ENCODE measurements at regions not wholly inside any gene's neighbourhood (a gene's known extent, or its start where the extent isn't known, plus 50 kb on each side); places are given as distances from the start of the nearest gene placed in this dataset.

DNA sequence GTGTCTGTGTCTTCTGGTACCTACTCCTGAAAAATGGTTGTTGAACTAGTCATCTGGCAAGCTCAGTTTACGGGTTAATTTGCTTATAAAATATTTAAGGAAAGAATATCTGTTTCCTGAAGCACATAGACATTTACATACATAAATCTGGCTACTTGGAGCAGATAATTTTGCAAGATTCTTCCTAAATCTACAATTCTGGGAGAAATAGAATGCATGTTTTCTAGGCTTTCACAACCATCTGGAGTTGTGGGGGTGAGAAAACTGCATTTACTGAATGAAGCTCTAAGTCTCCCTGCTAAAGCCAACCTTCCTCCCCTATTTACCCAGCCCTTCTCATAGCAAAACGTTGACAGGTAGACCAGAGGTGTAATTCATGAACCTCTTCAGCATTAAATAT is 393.7 kb upstream of the ARGLU1 start:
- peaks cover 16% of the 10 kb centered on the region for H3K27me3 ChIP-seq (ENCODE audit: insufficient read depth, low read depth, severe bottlenecking)
- H3K27ac ChIP-seq = no peak overlapping the region
- TF ChIP-seq, protein P1, sequence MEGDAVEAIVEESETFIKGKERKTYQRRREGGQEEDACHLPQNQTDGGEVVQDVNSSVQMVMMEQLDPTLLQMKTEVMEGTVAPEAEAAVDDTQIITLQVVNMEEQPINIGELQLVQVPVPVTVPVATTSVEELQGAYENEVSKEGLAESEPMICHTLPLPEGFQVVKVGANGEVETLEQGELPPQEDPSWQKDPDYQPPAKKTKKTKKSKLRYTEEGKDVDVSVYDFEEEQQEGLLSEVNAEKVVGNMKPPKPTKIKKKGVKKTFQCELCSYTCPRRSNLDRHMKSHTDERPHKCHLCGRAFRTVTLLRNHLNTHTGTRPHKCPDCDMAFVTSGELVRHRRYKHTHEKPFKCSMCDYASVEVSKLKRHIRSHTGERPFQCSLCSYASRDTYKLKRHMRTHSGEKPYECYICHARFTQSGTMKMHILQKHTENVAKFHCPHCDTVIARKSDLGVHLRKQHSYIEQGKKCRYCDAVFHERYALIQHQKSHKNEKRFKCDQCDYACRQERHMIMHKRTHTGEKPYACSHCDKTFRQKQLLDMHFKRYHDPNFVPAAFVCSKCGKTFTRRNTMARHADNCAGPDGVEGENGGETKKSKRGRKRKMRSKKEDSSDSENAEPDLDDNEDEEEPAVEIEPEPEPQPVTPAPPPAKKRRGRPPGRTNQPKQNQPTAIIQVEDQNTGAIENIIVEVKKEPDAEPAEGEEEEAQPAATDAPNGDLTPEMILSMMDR (IDR thresholded peaks at IDR 0.05; ENCODE audit: low read depth, low read length) = no peak
- DNase-seq = no peak
- no peak overlapping the region for H3K4me3 ChIP-seq (ENCODE audit: low read depth, low read length)
- peaks cover under 1% of the 10 kb centered on the region for H3K9me3 ChIP-seq (ENCODE audit: severe bottlenecking)
- no peaks in the 10 kb centered on the region for H3K36me3 ChIP-seq

DNA sequence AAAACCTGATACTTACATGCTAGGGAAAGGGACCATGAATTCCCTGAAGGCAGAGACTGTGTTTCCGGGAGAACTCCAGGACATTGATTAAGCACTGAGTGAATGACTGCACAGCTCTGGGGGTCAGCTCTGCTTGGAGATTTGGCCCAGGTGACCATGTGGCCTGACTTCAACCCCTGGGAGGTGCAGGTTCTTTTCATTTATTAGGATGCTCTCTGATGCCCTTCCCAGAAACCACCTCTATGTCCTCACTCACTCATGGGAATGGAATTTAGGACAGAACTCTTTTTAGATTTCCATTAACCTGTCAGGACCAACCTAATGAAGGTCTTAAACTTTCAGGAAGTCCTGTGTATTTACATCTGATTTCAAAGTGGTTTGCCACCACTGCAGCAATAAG is 393.3 kb upstream of the ARGLU1 start:
- no peak for DNase-seq
- Histone ChIP-seq H3K4me3 (ENCODE audit: low read depth, low read length) (no peak overlapping the region), H3K36me3 (no peaks in the 10 kb centered on the region), H3K27me3 (ENCODE audit: insufficient read depth, low read depth, severe bottlenecking) (peaks cover 20% of the 10 kb centered on the region), H3K27ac (no peak overlapping the region), H3K9me3 (ENCODE audit: severe bottlenecking) (no peaks in the 10 kb centered on the region)
- TF ChIP-seq, protein P1 (IDR thresholded peaks at IDR 0.05; ENCODE audit: low read depth, low read length) = no peak

DNA sequence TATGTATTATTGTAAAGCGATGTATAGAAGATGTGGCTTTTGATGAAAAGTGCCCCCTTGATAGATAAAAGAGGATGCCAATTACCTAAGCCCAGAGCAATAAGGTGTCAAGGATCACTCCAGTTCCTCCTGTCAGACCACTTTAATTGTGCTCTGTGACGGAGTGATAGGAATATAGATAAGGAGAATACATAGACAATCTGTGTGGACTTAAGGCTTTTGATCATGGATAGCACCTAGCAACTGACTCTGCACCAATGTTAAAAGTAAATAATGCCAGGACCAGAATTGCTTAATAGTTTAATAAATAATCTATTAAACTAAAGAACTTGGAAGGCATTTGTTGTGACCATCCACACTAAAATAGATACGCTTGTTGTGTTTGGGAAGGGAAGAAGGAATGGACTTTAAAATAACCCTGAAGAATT is 390.7 kb upstream of the ARGLU1 start:
- Histone ChIP-seq H3K27ac (no peak overlapping the region), H3K36me3 (no peaks in the 10 kb centered on the region), H3K27me3 (ENCODE audit: insufficient read depth, low read depth, severe bottlenecking) (peaks cover 30% of the 10 kb centered on the region), H3K4me3 (ENCODE audit: low read depth, low read length) (no peak overlapping the region), H3K9me3 (ENCODE audit: severe bottlenecking) (peaks cover 4% of the 10 kb centered on the region)
- TF ChIP-seq, protein P1 (IDR thresholded peaks at IDR 0.05; ENCODE audit: low read depth, low read length) = no peak
- no peak for DNase-seq

DNA sequence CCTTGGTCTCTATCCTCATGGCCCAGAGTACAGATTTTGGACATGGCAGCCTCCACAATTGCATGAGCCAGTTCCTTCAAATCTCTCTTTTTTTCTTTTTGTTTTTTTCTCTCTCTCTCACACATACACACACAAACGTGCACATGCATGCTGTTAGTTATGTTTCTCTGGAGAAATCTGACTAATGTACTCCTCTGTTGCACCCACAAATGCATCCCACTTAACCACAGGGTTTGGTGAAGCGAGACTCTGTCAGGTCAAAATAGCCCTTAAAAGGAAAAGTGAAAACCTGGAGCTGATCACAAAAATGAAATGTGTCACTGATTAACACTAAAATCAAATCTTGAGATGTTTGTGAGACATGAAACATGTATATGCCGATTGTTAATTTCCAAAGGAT is 374.6 kb upstream of the ARGLU1 start:
- no peaks in the 10 kb centered on the region for H3K9me3 ChIP-seq (ENCODE audit: severe bottlenecking)
- no peaks in the 10 kb centered on the region for H3K36me3 ChIP-seq
- no peak overlapping the region for H3K4me3 ChIP-seq (ENCODE audit: low read depth, low read length)
- DNase-seq = no peak
- no peak overlapping the region for H3K27ac ChIP-seq
- TF ChIP-seq, protein P1 (IDR thresholded peaks at IDR 0.05; ENCODE audit: low read depth, low read length) = no peak
- H3K27me3 ChIP-seq (ENCODE audit: insufficient read depth, low read depth, severe bottlenecking) = peaks cover 18% of the 10 kb centered on the region

DNA sequence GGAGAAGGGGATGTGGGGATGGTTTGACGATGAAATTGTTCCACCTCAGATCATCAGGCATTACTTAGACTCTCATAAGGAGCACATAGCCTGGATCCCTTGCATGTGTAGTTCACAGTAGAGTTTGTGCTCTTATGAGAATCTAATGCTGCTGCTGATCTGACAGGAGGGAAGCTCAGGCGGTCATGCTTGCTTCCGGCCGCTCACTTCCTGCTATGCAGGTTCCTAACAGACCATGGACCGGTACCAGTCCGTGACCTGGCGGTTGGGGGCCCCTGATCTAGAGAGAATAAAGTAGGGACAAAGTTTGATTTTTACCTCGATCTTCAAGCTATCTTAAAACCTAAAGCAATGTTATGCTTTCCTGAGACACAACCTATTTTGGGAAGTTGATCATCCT is 373.8 kb upstream of the ARGLU1 start:
- TF ChIP-seq, protein P1 (IDR thresholded peaks at IDR 0.05; ENCODE audit: low read depth, low read length) = no peak
- Histone ChIP-seq H3K27ac (no peak overlapping the region), H3K9me3 (ENCODE audit: severe bottlenecking) (no peaks in the 10 kb centered on the region), H3K27me3 (ENCODE audit: insufficient read depth, low read depth, severe bottlenecking) (peaks cover 16% of the 10 kb centered on the region), H3K4me3 (ENCODE audit: low read depth, low read length) (no peak overlapping the region), H3K36me3 (no peaks in the 10 kb centered on the region)
- DNase-seq = no peak

DNA sequence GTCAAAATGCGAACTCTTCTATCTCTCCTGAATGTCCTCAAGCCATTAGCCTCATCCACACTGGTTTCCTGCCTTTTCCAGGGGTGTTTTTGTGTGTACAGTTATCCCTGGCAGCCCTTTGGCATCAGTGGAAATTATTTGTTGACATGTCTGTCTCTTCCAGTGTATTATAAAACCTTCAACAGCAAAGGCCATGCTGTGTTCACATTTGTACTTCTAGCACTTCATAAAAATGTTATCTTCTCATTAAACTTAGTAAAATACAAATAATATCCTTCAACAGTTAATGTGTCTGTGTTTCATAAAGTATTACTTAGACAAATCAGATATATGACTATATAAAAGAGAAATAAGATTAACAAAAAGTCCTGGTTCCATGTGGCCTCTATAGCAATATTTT is 359.5 kb upstream of the ARGLU1 start:
- Histone ChIP-seq H3K27ac (no peak overlapping the region), H3K9me3 (ENCODE audit: severe bottlenecking) (no peaks in the 10 kb centered on the region), H3K4me3 (ENCODE audit: low read depth, low read length) (no peak overlapping the region), H3K27me3 (ENCODE audit: insufficient read depth, low read depth, severe bottlenecking) (peaks cover 8% of the 10 kb centered on the region), H3K36me3 (no peaks in the 10 kb centered on the region)
- DNase-seq = no peak
- TF ChIP-seq, protein P1 (IDR thresholded peaks at IDR 0.05; ENCODE audit: low read depth, low read length) = no peak

Data from WERI-Rb-1 (cell line).